Upper lobe of right lung (tissue), 1 donor: ENCODE measurements at regions not wholly inside any gene's neighbourhood (a gene's known extent, or its start where the extent isn't known, plus 50 kb on each side); places are given as distances from the start of the nearest gene placed in this dataset.

ENCODE experiments used
- ATAC-seq: fragments of 200-7000 bp; cut with Tn5 transposase; one replicate; pipeline ENCODE4 v1.9.1; 2020; ENCODE audit warnings: mild to moderate bottlenecking, moderate library complexity
- DNase-seq: peaks from one replicate; pipeline ENCODE4 v3.0.0-alpha.2; 2020
- H3K27ac ChIP-seq: fragments of 200-600 bp; one replicate; pipeline ENCODE4 v1.8.0; 2022
- H3K27me3 ChIP-seq: fragments of 200-600 bp; one replicate; pipeline ENCODE4 v1.8.0; 2022; ENCODE audit warnings: mild to moderate bottlenecking
- H3K36me3 ChIP-seq: fragments of 200-600 bp; one replicate; pipeline ENCODE4 v1.8.0; 2022
- H3K4me1 ChIP-seq: fragments of 200-600 bp; one replicate; pipeline ENCODE4 v1.8.0; 2022
- H3K4me3 ChIP-seq: fragments of 200-600 bp; one replicate; pipeline ENCODE4 v1.8.0; 2022; ENCODE audit warnings: mild to moderate bottlenecking
- H3K9me3 ChIP-seq: fragments of 200-600 bp; one replicate; pipeline ENCODE4 v1.8.0; 2022
- CTCF ChIP-seq: fragments of 200-600 bp; IDR thresholded peaks from one replicate; pipeline ENCODE4 v1.8.0; 2022; ENCODE audit warnings: antibody characterized with exemption
- intact Hi-C: fragments of 100-400 bp; cut with DNase I; formaldehyde crosslinking; loops from one replicate; pipeline ENCODE4 v1.11.0; 2022
- donor health status: DM: no; HTN: yes; CAD: no; lungs with severe emphysema.

- ATAC-seq (no peak), DNase-seq (no peak)
- Histone ChIP-seq H3K36me3 (no peaks in the 10 kb centered on the region), H3K27ac (no peak overlapping the region), H3K9me3 (no peaks in the 10 kb centered on the region), H3K4me1 (no peaks in the 10 kb centered on the region), H3K27me3 (no peaks in the 10 kb centered on the region), H3K4me3 (no peak overlapping the region)
- intact Hi-C loops: no loop called here
- TF ChIP-seq CTCF: no peak
These were observed 793.0 kb upstream of the NDST4 start for GRCh38 chr4:115906428-115906827.

- H3K4me3 ChIP-seq: no peak overlapping the region
- intact Hi-C loops: no loop called here
- no peaks in the 10 kb centered on the region for H3K9me3 ChIP-seq
- no peak for ATAC-seq
- H3K4me1 ChIP-seq: no peaks in the 10 kb centered on the region
- H3K27ac ChIP-seq: no peak overlapping the region
- DNase-seq: no peak
- no peaks in the 10 kb centered on the region for H3K27me3 ChIP-seq
- no peaks in the 10 kb centered on the region for H3K36me3 ChIP-seq
- no peak for TF ChIP-seq CTCF
These were observed 770.4 kb upstream of the NDST4 start for GRCh38 chr4:115883847-115884246.

- TF ChIP-seq CTCF: no peak
- Histone ChIP-seq H3K36me3 (no peaks in the 10 kb centered on the region), H3K4me1 (no peaks in the 10 kb centered on the region), H3K9me3 (no peaks in the 10 kb centered on the region), H3K27ac (no peak overlapping the region), H3K4me3 (no peak overlapping the region), H3K27me3 (no peaks in the 10 kb centered on the region)
- ATAC-seq (no peak), DNase-seq (no peak)
- intact Hi-C loops: no loop called here
These were observed 769.8 kb upstream of the NDST4 start for GRCh38 chr4:115883231-115883630.

- Histone ChIP-seq H3K4me3 (no peak overlapping the region), H3K36me3 (no peaks in the 10 kb centered on the region), H3K9me3 (no peaks in the 10 kb centered on the region), H3K27me3 (no peaks in the 10 kb centered on the region), H3K27ac (no peak overlapping the region), H3K4me1 (no peaks in the 10 kb centered on the region)
- no peak for TF ChIP-seq CTCF
- intact Hi-C loops: no loop called here
- DNase-seq: no peak
- ATAC-seq: no peak
These were observed 759.6 kb upstream of the NDST4 start for GRCh38 chr4:115873048-115873447.

GRCh38 chr4:115871596-115871995 lies 758.2 kb upstream of the NDST4 start:
- Histone ChIP-seq H3K36me3 (no peaks in the 10 kb centered on the region), H3K27ac (no peak overlapping the region), H3K4me3 (no peak overlapping the region), H3K27me3 (no peaks in the 10 kb centered on the region), H3K4me1 (no peaks in the 10 kb centered on the region), H3K9me3 (no peaks in the 10 kb centered on the region)
- DNase-seq (no peak), ATAC-seq (no peak)
- no peak for TF ChIP-seq CTCF
- intact Hi-C loops: no loop called here

- TF ChIP-seq CTCF: no peak
- intact Hi-C loops: no loop called here
- Histone ChIP-seq H3K36me3 (no peaks in the 10 kb centered on the region), H3K27ac (no peak overlapping the region), H3K4me3 (no peak overlapping the region), H3K9me3 (no peaks in the 10 kb centered on the region), H3K27me3 (no peaks in the 10 kb centered on the region), H3K4me1 (no peaks in the 10 kb centered on the region)
- DNase-seq: no peak
- no peak for ATAC-seq
These were observed 753.0 kb upstream of the NDST4 start for GRCh38 chr4:115866364-115866896.
